ENCODE measurements at regions not wholly inside any gene's neighbourhood (a gene's known extent, or its start where the extent isn't known, plus 50 kb on each side); places are given as distances from the start of the nearest gene placed in this dataset.

GRCh38 chr1:200334661-200335256 is 75.1 kb downstream of the ZNF281 start:
- Mint-ChIP-seq H3K4me1 (ENCODE audit: low read depth) (peaks cover 6% of the 10 kb centered on the region), H3K27me3 (ENCODE audit: low read depth) (no peaks in the 10 kb centered on the region), H3K9me3 (no peaks in the 10 kb centered on the region), H3K36me3 (ENCODE audit: low read depth) (no peaks in the 10 kb centered on the region), H3K4me3 (no peak overlapping the region), H3K27ac (no peak overlapping the region)
- DNase-seq (ENCODE audit: low spot score): no peak

GRCh38 chr1:200333329-200333728 is 76.5 kb downstream of the ZNF281 start:
- Mint-ChIP-seq H3K27me3 (ENCODE audit: low read depth) (no peaks in the 10 kb centered on the region), H3K9me3 (no peaks in the 10 kb centered on the region), H3K36me3 (ENCODE audit: low read depth) (no peaks in the 10 kb centered on the region), H3K4me1 (ENCODE audit: low read depth) (peaks cover 6% of the 10 kb centered on the region), H3K4me3 (no peak overlapping the region), H3K27ac (no peak overlapping the region)
- no peak for DNase-seq (ENCODE audit: low spot score)

- H3K9me3 Mint-ChIP-seq: no peaks in the 10 kb centered on the region
- no peak for DNase-seq (ENCODE audit: low spot score)
- no peaks in the 10 kb centered on the region for H3K36me3 Mint-ChIP-seq (ENCODE audit: low read depth)
- no peak overlapping the region for H3K27ac Mint-ChIP-seq
- H3K4me3 Mint-ChIP-seq: no peak overlapping the region
- H3K4me1 Mint-ChIP-seq (ENCODE audit: low read depth): peaks cover 4% of the 10 kb centered on the region
- peaks cover 5% of the 10 kb centered on the region for H3K27me3 Mint-ChIP-seq (ENCODE audit: low read depth)
Observed at GRCh38 chr1:200332716-200333115, 77.1 kb downstream of the ZNF281 start.

GRCh38 chr1:200330741-200331428 is 79.0 kb downstream of the ZNF281 start:
- Mint-ChIP-seq H3K4me1 (ENCODE audit: low read depth) (no peaks in the 10 kb centered on the region), H3K9me3 (no peaks in the 10 kb centered on the region), H3K36me3 (ENCODE audit: low read depth) (no peaks in the 10 kb centered on the region), H3K27ac (no peak overlapping the region), H3K4me3 (no peak overlapping the region), H3K27me3 (ENCODE audit: low read depth) (peaks cover 11% of the 10 kb centered on the region)
- DNase-seq (ENCODE audit: low spot score): no peak

- Mint-ChIP-seq H3K27me3 (ENCODE audit: low read depth) (peaks cover 11% of the 10 kb centered on the region), H3K9me3 (no peaks in the 10 kb centered on the region), H3K27ac (no peak overlapping the region), H3K36me3 (ENCODE audit: low read depth) (no peaks in the 10 kb centered on the region), H3K4me1 (ENCODE audit: low read depth) (no peaks in the 10 kb centered on the region), H3K4me3 (no peak overlapping the region)
- no peak for DNase-seq (ENCODE audit: low spot score)
Observed at GRCh38 chr1:200329208-200329882, 80.5 kb downstream of the ZNF281 start.

- H3K36me3 Mint-ChIP-seq (ENCODE audit: low read depth): no peaks in the 10 kb centered on the region
- H3K9me3 Mint-ChIP-seq: no peaks in the 10 kb centered on the region
- no peak overlapping the region for H3K27ac Mint-ChIP-seq
- peaks cover 13% of the 10 kb centered on the region for H3K27me3 Mint-ChIP-seq (ENCODE audit: low read depth)
- H3K4me1 Mint-ChIP-seq (ENCODE audit: low read depth): no peaks in the 10 kb centered on the region
- DNase-seq (ENCODE audit: low spot score): no peak
- no peak overlapping the region for H3K4me3 Mint-ChIP-seq
Observed at GRCh38 chr1:200328379-200328778, 81.5 kb downstream of the ZNF281 start.

GRCh38 chr1:200323856-200324400 is 85.9 kb downstream of the ZNF281 start:
- DNase-seq (ENCODE audit: low spot score): no peak
- H3K27me3 Mint-ChIP-seq (ENCODE audit: low read depth): peaks cover 18% of the 10 kb centered on the region
- H3K4me3 Mint-ChIP-seq: no peak overlapping the region
- H3K36me3 Mint-ChIP-seq (ENCODE audit: low read depth): no peaks in the 10 kb centered on the region
- H3K9me3 Mint-ChIP-seq: no peaks in the 10 kb centered on the region
- H3K4me1 Mint-ChIP-seq (ENCODE audit: low read depth): no peaks in the 10 kb centered on the region
- no peak overlapping the region for H3K27ac Mint-ChIP-seq

- DNase-seq (ENCODE audit: low spot score): no peak
- no peak overlapping the region for H3K4me3 Mint-ChIP-seq
- H3K36me3 Mint-ChIP-seq (ENCODE audit: low read depth): no peaks in the 10 kb centered on the region
- no peak overlapping the region for H3K27ac Mint-ChIP-seq
- peaks cover 33% of the 10 kb centered on the region for H3K27me3 Mint-ChIP-seq (ENCODE audit: low read depth)
- no peaks in the 10 kb centered on the region for H3K4me1 Mint-ChIP-seq (ENCODE audit: low read depth)
- no peaks in the 10 kb centered on the region for H3K9me3 Mint-ChIP-seq
Observed at GRCh38 chr1:200319148-200319547, 90.7 kb downstream of the ZNF281 start.

- H3K9me3 Mint-ChIP-seq: no peaks in the 10 kb centered on the region
- no peaks in the 10 kb centered on the region for H3K4me1 Mint-ChIP-seq (ENCODE audit: low read depth)
- DNase-seq (ENCODE audit: low spot score): no peak
- H3K27me3 Mint-ChIP-seq (ENCODE audit: low read depth): peaks cover 37% of the 10 kb centered on the region
- no peaks in the 10 kb centered on the region for H3K36me3 Mint-ChIP-seq (ENCODE audit: low read depth)
- no peak overlapping the region for H3K4me3 Mint-ChIP-seq
- H3K27ac Mint-ChIP-seq: no peak overlapping the region
Observed at GRCh38 chr1:200317236-200317635, 92.6 kb downstream of the ZNF281 start.

GRCh38 chr1:200316148-200316803 is 93.6 kb downstream of the ZNF281 start:
- no peak overlapping the region for H3K27ac Mint-ChIP-seq
- no peaks in the 10 kb centered on the region for H3K4me1 Mint-ChIP-seq (ENCODE audit: low read depth)
- H3K27me3 Mint-ChIP-seq (ENCODE audit: low read depth): peaks cover 39% of the 10 kb centered on the region
- H3K4me3 Mint-ChIP-seq: no peak overlapping the region
- no peaks in the 10 kb centered on the region for H3K36me3 Mint-ChIP-seq (ENCODE audit: low read depth)
- no peaks in the 10 kb centered on the region for H3K9me3 Mint-ChIP-seq
- DNase-seq (ENCODE audit: low spot score): no peak

GRCh38 chr1:200314085-200314750 is 95.6 kb downstream of the ZNF281 start:
- H3K27me3 Mint-ChIP-seq (ENCODE audit: low read depth): peaks cover 45% of the 10 kb centered on the region
- no peak overlapping the region for H3K4me3 Mint-ChIP-seq
- H3K36me3 Mint-ChIP-seq (ENCODE audit: low read depth): no peaks in the 10 kb centered on the region
- H3K27ac Mint-ChIP-seq: no peak overlapping the region
- H3K9me3 Mint-ChIP-seq: no peaks in the 10 kb centered on the region
- H3K4me1 Mint-ChIP-seq (ENCODE audit: low read depth): no peaks in the 10 kb centered on the region
- DNase-seq (ENCODE audit: low spot score): no peak

GRCh38 chr1:200311256-200311655 is 98.6 kb downstream of the ZNF281 start:
- H3K4me3 Mint-ChIP-seq: no peak overlapping the region
- H3K4me1 Mint-ChIP-seq (ENCODE audit: low read depth): peaks cover 8% of the 10 kb centered on the region
- no peaks in the 10 kb centered on the region for H3K9me3 Mint-ChIP-seq
- H3K27me3 Mint-ChIP-seq (ENCODE audit: low read depth): peaks cover 34% of the 10 kb centered on the region
- H3K36me3 Mint-ChIP-seq (ENCODE audit: low read depth): no peaks in the 10 kb centered on the region
- DNase-seq (ENCODE audit: low spot score): no peak
- H3K27ac Mint-ChIP-seq: no peak overlapping the region

GRCh38 chr1:200310824-200311223 is 99.0 kb downstream of the ZNF281 start:
- no peaks in the 10 kb centered on the region for H3K9me3 Mint-ChIP-seq
- H3K27ac Mint-ChIP-seq: no peak overlapping the region
- peaks cover 8% of the 10 kb centered on the region for H3K4me1 Mint-ChIP-seq (ENCODE audit: low read depth)
- H3K36me3 Mint-ChIP-seq (ENCODE audit: low read depth): no peaks in the 10 kb centered on the region
- H3K27me3 Mint-ChIP-seq (ENCODE audit: low read depth): peaks cover 33% of the 10 kb centered on the region
- no peak overlapping the region for H3K4me3 Mint-ChIP-seq
- DNase-seq (ENCODE audit: low spot score): no peak

GRCh38 chr1:200307755-200308066 is 102.1 kb downstream of the ZNF281 start:
- Mint-ChIP-seq H3K9me3 (no peaks in the 10 kb centered on the region), H3K27ac (no peak overlapping the region), H3K27me3 (ENCODE audit: low read depth) (peaks cover 39% of the 10 kb centered on the region), H3K4me1 (ENCODE audit: low read depth) (peaks cover 14% of the 10 kb centered on the region), H3K4me3 (no peak overlapping the region), H3K36me3 (ENCODE audit: low read depth) (no peaks in the 10 kb centered on the region)
- no peak for DNase-seq (ENCODE audit: low spot score)

All from T-helper 2 cell treated with Interferon-gamma antibody and Interleukin-4, amounts not matched to agents 5 μg/mL and 100 μg/mL, for 36 hours (primary cell).